Loucy (cell line): ENCODE measurements at regions not wholly inside any gene's neighbourhood (a gene's known extent, or its start where the extent isn't known, plus 50 kb on each side); places are given as distances from the start of the nearest gene placed in this dataset.

ENCODE experiments used
- H2AFZ ChIP-seq: fragments of 200-600 bp; sonication (generic); 2 replicates; pipeline ENCODE4 v1.6.0; 2016; ENCODE audit warnings: antibody characterized with exemption, mild to moderate bottlenecking, low read length, moderate library complexity
- H3F3A ChIP-seq: fragments of 200-600 bp; 2 replicates; pipeline ENCODE4 v1.6.0; 2016; ENCODE audit warnings: antibody characterized with exemption, low read depth, mild to moderate bottlenecking
- H3K27me3 ChIP-seq: fragments of 200-600 bp; sonication (generic); 2 replicates; pipeline ENCODE4 v1.6.1; 2014; ENCODE audit warnings: low read length, mild to moderate bottlenecking; ENCODE audit not compliant: insufficient read depth, poor library complexity, severe bottlenecking
- H3K36me3 ChIP-seq: fragments of 200-600 bp; sonication (generic); 2 replicates; pipeline ENCODE4 v1.6.1; 2016; ENCODE audit warnings: low read length; ENCODE audit not compliant: insufficient read depth
- H3K4me1 ChIP-seq: fragments of 200-600 bp; sonication (generic); 2 replicates; pipeline ENCODE4 v1.5.1; 2014; ENCODE audit warnings: low read length, mild to moderate bottlenecking; ENCODE audit not compliant: insufficient read depth, poor library complexity, severe bottlenecking
- H3K4me2 ChIP-seq: fragments of 200-600 bp; sonication (generic); 2 replicates; pipeline ENCODE4 v1.6.0; 2014; ENCODE audit warnings: antibody characterized with exemption, low read length, low read depth, mild to moderate bottlenecking; ENCODE audit not compliant: poor library complexity, severe bottlenecking
- H3K4me3 ChIP-seq: fragments of 200-600 bp; sonication (generic); 2 replicates; pipeline ENCODE4 v1.5.1; 2014; ENCODE audit warnings: low read length, mild to moderate bottlenecking, mixed read lengths; ENCODE audit not compliant: poor library complexity, severe bottlenecking
- H3K79me2 ChIP-seq: fragments of 200-600 bp; sonication (generic); 2 replicates; pipeline ENCODE4 v1.6.1; 2014; ENCODE audit warnings: low read length; ENCODE audit not compliant: insufficient read depth
- H3K9ac ChIP-seq: fragments of 200-600 bp; sonication (generic); 2 replicates; pipeline ENCODE4 v1.6.0; 2014; ENCODE audit warnings: mild to moderate bottlenecking, low read depth, low read length, moderate library complexity; ENCODE audit not compliant: poor library complexity, severe bottlenecking
- H3K9me2 ChIP-seq: fragments of 200-600 bp; sonication (generic); replicated peaks from 2 replicates; pipeline ENCODE4 v1.6.1; 2016; ENCODE audit warnings: low read depth, low read length, mixed read lengths
- H3K9me3 ChIP-seq: fragments of 200-600 bp; sonication (generic); 2 replicates; pipeline ENCODE4 v1.6.1; 2014; ENCODE audit warnings: mild to moderate bottlenecking, antibody characterized with exemption, low read length, low read depth; ENCODE audit not compliant: insufficient read depth
- H4K20me1 ChIP-seq: fragments of 200-600 bp; sonication (generic); 2 replicates; pipeline ENCODE4 v1.6.0; 2014; ENCODE audit warnings: antibody characterized with exemption, low read length, mild to moderate bottlenecking; ENCODE audit not compliant: insufficient read depth, poor library complexity, severe bottlenecking
- EZH2phosphoT487 ChIP-seq: fragments of 200-600 bp; IDR thresholded peaks from 2 replicates; pipeline ENCODE4 v1.6.1; 2018; ENCODE audit warnings: antibody characterized with exemption, mild to moderate bottlenecking, moderate library complexity, borderline replicate concordance
- TF ChIP-seq, protein P1 (sequence below): fragments of 200-600 bp; sonication (generic); conservative IDR thresholded peaks from 2 replicates; pipeline ENCODE4 v1.5.1; 2014; ENCODE audit warnings: mild to moderate bottlenecking, antibody characterized with exemption, low read length

DNA sequence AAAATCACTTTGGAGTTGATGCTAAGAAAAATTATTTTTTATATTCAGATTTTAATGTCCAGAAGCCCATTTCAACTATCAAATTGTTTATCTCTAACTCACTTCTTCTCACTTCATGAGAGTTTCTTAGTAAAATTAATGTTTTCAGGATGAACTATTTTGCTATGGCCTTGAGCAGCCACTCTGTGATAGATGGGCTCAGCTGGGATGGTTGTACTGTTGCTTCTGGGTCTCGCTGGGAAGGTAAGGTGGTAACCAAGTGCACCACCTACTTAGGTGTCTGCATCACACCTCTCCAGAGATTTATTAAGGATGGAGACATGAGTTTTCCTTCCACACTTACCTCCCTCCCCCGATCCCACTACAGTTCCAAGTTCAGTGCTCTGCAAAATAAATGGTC, 110.3 kb upstream of the ATP2B2 start:
- no peak overlapping the region for H3K4me3 ChIP-seq
- no peak overlapping the region for H3K9ac ChIP-seq
- H2AFZ ChIP-seq: no peak overlapping the region
- H3K36me3 ChIP-seq: no peaks in the 10 kb centered on the region
- no peaks in the 10 kb centered on the region for H3K79me2 ChIP-seq
- H3K4me2 ChIP-seq: no peak overlapping the region
- no peaks in the 10 kb centered on the region for H3K9me2 ChIP-seq
- no peaks in the 10 kb centered on the region for H3F3A ChIP-seq
- H3K4me1 ChIP-seq: no peaks in the 10 kb centered on the region
- H3K27me3 ChIP-seq: no peaks in the 10 kb centered on the region
- no peak for TF ChIP-seq EZH2phosphoT487
- TF ChIP-seq, protein P1, sequence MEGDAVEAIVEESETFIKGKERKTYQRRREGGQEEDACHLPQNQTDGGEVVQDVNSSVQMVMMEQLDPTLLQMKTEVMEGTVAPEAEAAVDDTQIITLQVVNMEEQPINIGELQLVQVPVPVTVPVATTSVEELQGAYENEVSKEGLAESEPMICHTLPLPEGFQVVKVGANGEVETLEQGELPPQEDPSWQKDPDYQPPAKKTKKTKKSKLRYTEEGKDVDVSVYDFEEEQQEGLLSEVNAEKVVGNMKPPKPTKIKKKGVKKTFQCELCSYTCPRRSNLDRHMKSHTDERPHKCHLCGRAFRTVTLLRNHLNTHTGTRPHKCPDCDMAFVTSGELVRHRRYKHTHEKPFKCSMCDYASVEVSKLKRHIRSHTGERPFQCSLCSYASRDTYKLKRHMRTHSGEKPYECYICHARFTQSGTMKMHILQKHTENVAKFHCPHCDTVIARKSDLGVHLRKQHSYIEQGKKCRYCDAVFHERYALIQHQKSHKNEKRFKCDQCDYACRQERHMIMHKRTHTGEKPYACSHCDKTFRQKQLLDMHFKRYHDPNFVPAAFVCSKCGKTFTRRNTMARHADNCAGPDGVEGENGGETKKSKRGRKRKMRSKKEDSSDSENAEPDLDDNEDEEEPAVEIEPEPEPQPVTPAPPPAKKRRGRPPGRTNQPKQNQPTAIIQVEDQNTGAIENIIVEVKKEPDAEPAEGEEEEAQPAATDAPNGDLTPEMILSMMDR: no peak
- peaks cover 8% of the 10 kb centered on the region; the same call in 1 of the 2 replicates for H3K9me3 ChIP-seq
- no peaks in the 10 kb centered on the region for H4K20me1 ChIP-seq

DNA sequence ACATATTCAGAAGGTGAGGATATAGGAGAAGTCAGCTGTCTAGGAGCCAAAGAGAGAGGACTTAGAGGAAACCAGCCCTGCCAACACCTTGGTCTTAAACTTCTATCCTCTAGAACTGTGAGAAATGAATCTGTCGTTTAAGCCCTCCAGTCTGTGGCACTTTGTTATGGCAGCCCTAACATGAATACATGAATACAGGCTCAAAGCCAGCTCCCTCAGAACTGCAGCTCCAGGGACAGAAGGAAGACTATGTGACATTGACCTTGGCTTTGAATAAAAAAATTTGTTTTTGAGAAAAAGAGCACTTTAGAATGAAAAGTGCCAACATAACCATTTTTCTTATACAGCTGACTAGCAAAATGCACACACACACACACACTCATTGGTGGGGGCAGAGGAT, 110.9 kb upstream of the ATP2B2 start:
- Histone ChIP-seq H3K4me3 (no peak overlapping the region), H3F3A (no peaks in the 10 kb centered on the region), H3K9me3 (peaks cover 8% of the 10 kb centered on the region; the same call in 1 of the 2 replicates), H3K27me3 (no peaks in the 10 kb centered on the region), H3K36me3 (no peaks in the 10 kb centered on the region), H3K4me2 (no peak overlapping the region), H2AFZ (no peak overlapping the region), H3K79me2 (no peaks in the 10 kb centered on the region), H3K4me1 (no peaks in the 10 kb centered on the region), H3K9me2 (no peaks in the 10 kb centered on the region), H3K9ac (no peak overlapping the region), H4K20me1 (no peaks in the 10 kb centered on the region)
- no peak for TF ChIP-seq EZH2phosphoT487
- TF ChIP-seq, protein P1: no peak

DNA sequence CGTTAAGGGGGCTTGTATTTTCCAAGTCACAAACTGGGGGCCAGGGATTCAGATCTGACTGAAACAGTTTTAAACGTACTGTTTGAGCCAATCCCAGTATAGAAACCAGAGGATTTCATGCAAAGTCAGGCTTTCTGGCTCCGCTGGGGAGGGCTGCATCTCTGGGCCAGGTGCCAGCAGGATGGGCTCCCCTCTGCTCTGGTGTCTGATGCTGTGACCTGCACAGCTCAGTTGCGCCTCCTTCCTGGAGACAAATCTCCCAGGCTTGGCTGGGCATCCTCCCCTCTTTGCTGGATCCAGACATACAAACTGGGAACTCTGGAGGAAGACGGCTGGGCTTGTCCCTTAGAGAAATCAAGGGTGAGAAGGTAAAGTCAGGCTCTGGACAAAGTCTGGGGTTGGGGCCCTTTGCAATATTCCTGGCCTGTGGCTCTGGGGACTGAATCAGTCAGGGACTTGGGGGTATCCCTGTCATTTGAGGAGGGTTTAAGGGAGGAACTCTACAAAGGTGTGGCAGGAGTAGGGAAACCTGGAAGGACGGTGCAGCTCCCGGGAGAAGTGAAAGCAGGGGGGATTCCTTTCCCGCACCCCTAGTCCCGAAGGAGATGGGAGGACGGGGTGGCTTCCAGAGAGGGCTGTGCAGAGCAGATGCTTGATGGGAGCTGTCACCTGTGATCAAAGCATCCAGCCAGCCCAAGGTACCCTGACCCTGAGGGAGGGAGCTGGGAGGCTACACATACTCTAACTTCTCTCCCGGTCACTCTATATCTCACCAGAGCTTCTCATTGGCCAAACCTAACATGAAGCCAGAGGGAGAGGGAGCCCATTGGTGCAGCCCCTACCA, 114.8 kb upstream of the ATP2B2 start:
- Histone ChIP-seq H3K4me2 (no peak overlapping the region), H3K79me2 (no peaks in the 10 kb centered on the region), H4K20me1 (no peaks in the 10 kb centered on the region), H3K9ac (no peak overlapping the region), H3F3A (no peaks in the 10 kb centered on the region), H3K9me3 (no peaks in the 10 kb centered on the region; the same call in 1 of the 2 replicates), H2AFZ (no peak overlapping the region), H3K27me3 (no peaks in the 10 kb centered on the region), H3K4me1 (no peaks in the 10 kb centered on the region), H3K36me3 (no peaks in the 10 kb centered on the region), H3K4me3 (no peak overlapping the region), H3K9me2 (no peaks in the 10 kb centered on the region)
- TF ChIP-seq, protein P1: no peak
- TF ChIP-seq EZH2phosphoT487: no peak
